ENCODE measurements at regions not wholly inside any gene's neighbourhood (a gene's known extent, or its start where the extent isn't known, plus 50 kb on each side); places are given as distances from the start of the nearest gene placed in this dataset.
"Not testable (repeated sequence)": the region's sequence is repeated elsewhere in the genome, so short reads cannot be mapped to it uniquely, and the experiment has no call there.

DNA sequence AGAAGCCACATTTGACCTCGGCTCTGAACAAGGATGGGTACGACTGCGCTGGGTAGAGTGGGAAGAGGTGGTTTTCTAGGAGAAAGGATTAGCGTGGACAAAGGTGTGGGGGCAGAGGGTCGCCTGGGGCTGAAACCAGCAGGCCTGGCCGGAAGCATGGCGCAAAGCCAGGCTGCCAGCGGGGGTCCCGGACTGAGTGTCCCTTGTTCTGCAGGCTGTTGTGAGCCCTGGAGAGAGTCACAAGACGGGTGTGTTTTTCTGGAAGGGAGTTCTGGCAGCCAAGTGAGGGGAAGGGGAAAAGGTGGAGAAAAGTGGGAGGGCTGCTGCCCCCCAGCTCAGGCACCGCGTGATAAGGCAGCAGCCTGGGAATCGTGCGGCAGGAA lies 98.5 kb upstream of the MEF2A start:
- peaks cover 36% of the 10 kb centered on the region for H3K9me3 Mint-ChIP-seq
- peaks cover 2% of the 10 kb centered on the region; the same call in 1 of the 2 replicates for H3K4me1 Mint-ChIP-seq
- no peak for DNase-seq (ENCODE audit: low spot score)
- no peak overlapping the region for H3K27ac Mint-ChIP-seq
- no peak for ATAC-seq
- ChIA-PET POLR2A (no interaction called here), CTCF (interaction anchor here (0.7 kb wide), 1 partner anchor 58 kb away, joined by 3 read pairs; no protein-coding TSS in a partner anchor)
- TF ChIP-seq ZSCAN18 (CRISPR knock-in tag; IDR thresholded peaks at IDR 0.05) (no peak), ZNF138 (CRISPR knock-in tag; conservative IDR thresholded peaks at IDR 0.05) (no peak), TEAD1 (CRISPR knock-in tag; IDR thresholded peaks at IDR 0.05) (no peak), CTCF (IDR thresholded peaks at IDR 0.05) (no peak), MAX (CRISPR knock-in tag; IDR thresholded peaks at IDR 0.05) (no peak), TP53 (CRISPR knock-in tag; IDR thresholded peaks at IDR 0.05) (no peak), NFATC4 (CRISPR knock-in tag; IDR thresholded peaks at IDR 0.05) (no peak), IRF2 (CRISPR knock-in tag; IDR thresholded peaks at IDR 0.05; ENCODE audit: borderline replicate concordance, low read depth) (no peak), FOXP4 (CRISPR knock-in tag; IDR thresholded peaks at IDR 0.05) (no peak), IRF1 (CRISPR knock-in tag; IDR thresholded peaks at IDR 0.05) (no peak), ZBTB21 (CRISPR knock-in tag; IDR thresholded peaks at IDR 0.05; ENCODE audit: borderline replicate concordance) (no peak)
- TF ChIP-seq, protein P1, sequence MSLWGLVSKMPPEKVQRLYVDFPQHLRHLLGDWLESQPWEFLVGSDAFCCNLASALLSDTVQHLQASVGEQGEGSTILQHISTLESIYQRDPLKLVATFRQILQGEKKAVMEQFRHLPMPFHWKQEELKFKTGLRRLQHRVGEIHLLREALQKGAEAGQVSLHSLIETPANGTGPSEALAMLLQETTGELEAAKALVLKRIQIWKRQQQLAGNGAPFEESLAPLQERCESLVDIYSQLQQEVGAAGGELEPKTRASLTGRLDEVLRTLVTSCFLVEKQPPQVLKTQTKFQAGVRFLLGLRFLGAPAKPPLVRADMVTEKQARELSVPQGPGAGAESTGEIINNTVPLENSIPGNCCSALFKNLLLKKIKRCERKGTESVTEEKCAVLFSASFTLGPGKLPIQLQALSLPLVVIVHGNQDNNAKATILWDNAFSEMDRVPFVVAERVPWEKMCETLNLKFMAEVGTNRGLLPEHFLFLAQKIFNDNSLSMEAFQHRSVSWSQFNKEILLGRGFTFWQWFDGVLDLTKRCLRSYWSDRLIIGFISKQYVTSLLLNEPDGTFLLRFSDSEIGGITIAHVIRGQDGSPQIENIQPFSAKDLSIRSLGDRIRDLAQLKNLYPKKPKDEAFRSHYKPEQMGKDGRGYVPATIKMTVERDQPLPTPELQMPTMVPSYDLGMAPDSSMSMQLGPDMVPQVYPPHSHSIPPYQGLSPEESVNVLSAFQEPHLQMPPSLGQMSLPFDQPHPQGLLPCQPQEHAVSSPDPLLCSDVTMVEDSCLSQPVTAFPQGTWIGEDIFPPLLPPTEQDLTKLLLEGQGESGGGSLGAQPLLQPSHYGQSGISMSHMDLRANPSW (CRISPR knock-in tag; conservative IDR thresholded peaks at IDR 0.05; ENCODE audit: low read depth): no peak
- no peak overlapping the region for H3K4me3 Mint-ChIP-seq
- H3K36me3 Mint-ChIP-seq: peaks cover 16% of the 10 kb centered on the region
- H3K27me3 Mint-ChIP-seq (ENCODE audit: low read depth): no peaks in the 10 kb centered on the region; the same call in 1 of the 2 replicates

DNA sequence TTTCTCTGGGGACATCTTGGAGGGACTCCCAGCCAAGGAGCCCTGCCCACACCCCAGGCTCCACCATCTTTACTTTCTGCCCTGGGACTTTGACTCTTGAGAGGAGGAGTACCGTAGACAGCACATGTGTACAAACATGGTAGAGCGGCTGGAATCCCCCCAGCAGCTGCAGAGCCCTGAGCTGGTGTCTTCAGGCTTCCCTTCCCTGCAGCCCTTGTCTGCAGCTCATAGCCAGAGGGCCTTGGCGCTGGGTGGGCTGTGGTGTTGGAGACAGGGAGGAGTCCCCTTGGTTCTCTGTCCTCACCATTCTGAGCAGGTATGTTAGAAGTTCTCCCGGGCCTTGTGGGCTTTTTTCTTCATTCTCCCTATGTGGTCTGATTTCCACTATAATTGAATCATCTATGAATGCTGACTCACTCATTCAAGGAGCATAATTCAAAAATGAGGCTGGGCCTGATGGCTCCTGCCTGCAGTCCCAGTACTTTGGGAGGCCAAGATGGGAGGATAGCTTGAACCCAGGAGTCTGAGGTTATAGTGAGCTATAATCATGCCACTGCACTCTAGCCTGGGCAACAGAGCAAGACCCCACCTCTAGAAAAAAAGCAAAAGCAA lies 97.8 kb upstream of the MEF2A start:
- peaks cover 30% of the 10 kb centered on the region for H3K9me3 Mint-ChIP-seq
- TF ChIP-seq ZNF121 (CRISPR knock-in tag; IDR thresholded peaks at IDR 0.05) (0 out of 2 replicates have a peak, but pooled peaks have one; percentile 6), IRF1 (CRISPR knock-in tag; IDR thresholded peaks at IDR 0.05) (no peak)
- H3K36me3 Mint-ChIP-seq: peaks cover 16% of the 10 kb centered on the region
- ATAC-seq: no peak
- CTCF ChIA-PET: no interaction called here
- H3K4me1 Mint-ChIP-seq: peaks cover 2% of the 10 kb centered on the region; the same call in 1 of the 2 replicates
- H3K27me3 Mint-ChIP-seq (ENCODE audit: low read depth): no peaks in the 10 kb centered on the region; the same call in 1 of the 2 replicates
- POLR2A ChIA-PET: interaction anchor here (0.5 kb wide), 1 partner anchor 36 kb away, joined by 3 read pairs; no protein-coding TSS in a partner anchor
- DNase-seq (ENCODE audit: low spot score): no peak
- no peak overlapping the region for H3K27ac Mint-ChIP-seq
- no peak overlapping the region for H3K4me3 Mint-ChIP-seq

GRCh38 chr15:99470204-99470603 lies 95.6 kb upstream of the MEF2A start:
- H3K4me3 Mint-ChIP-seq; H3K27ac Mint-ChIP-seq; H3K36me3 Mint-ChIP-seq; H3K9me3 Mint-ChIP-seq; ATAC-seq; DNase-seq (ENCODE audit: low spot score); POLR2A ChIA-PET; H3K27me3 Mint-ChIP-seq (ENCODE audit: low read depth): not testable (repeated sequence)
- CTCF ChIA-PET: interaction anchor here (1.2 kb wide), 1 partner anchor 234 kb away, joined by 3 read pairs; no protein-coding TSS in a partner anchor
- peaks cover 12% of the 10 kb centered on the region for H3K4me1 Mint-ChIP-seq

Data from WTC11 (cell line).